Esophagus squamous epithelium (tissue), 4 donors: ENCODE measurements at regions not wholly inside any gene's neighbourhood (a gene's known extent, or its start where the extent isn't known, plus 50 kb on each side); places are given as distances from the start of the nearest gene placed in this dataset.

ENCODE experiments used
- CTCF ChIP-seq, 6 experiments: fragments of 450-650 bp in 4 of 6; fragments of 200-600 bp in 2 of 6; sonication (generic) in 2 of 6; IDR thresholded peaks; one replicate each; pipeline ENCODE4 v1.5.1; 2016 to 2019; ENCODE audit warnings: antibody characterized with exemption in 6 of 6, mild to moderate bottlenecking in 4 of 6, moderate library complexity in 4 of 6
- POLR2A ChIP-seq, 4 donors: fragments of 450-650 bp; IDR thresholded peaks; one replicate each; pipeline ENCODE4 v1.6.1; 2017; ENCODE audit warnings: antibody characterized with exemption in 4 of 4, mild to moderate bottlenecking in 4 of 4, moderate library complexity in 3 of 4

GRCh38 chrX:129233786-129234185 is 289.5 kb downstream of the SMARCA1 start:
- TF ChIP-seq CTCF (IDR thresholded peaks at IDR 0.05) (no peak), POLR2A (IDR thresholded peaks at IDR 0.05) (no peak)
